HG03565 (cell line): ENCODE measurements at regions not wholly inside any gene's neighbourhood (a gene's known extent, or its start where the extent isn't known, plus 50 kb on each side); places are given as distances from the start of the nearest gene placed in this dataset.

ENCODE experiments used
- ATAC-seq: cut with Tn5 transposase; IDR thresholded peaks from one replicate; pipeline ENCODE4 v1.9.1; 2021; ENCODE audit warnings: mild to moderate bottlenecking, moderate library complexity; ENCODE audit not compliant: unreplicated experiment

GRCh38 chr22:49116021-49116420, 711.7 kb downstream of the BRD1 start:
- ATAC-seq, result no peak

GRCh38 chr22:49115197-49115596, 712.5 kb downstream of the BRD1 start:
- no peak for ATAC-seq

- no peak for ATAC-seq
Measured at GRCh38 chr22:49113758-49114157, 713.9 kb downstream of the BRD1 start.

- no peak for ATAC-seq
Measured at GRCh38 chr22:49112661-49113626, 714.7 kb downstream of the BRD1 start.

GRCh38 chr22:49112176-49112575, 715.5 kb downstream of the BRD1 start:
- no peak for ATAC-seq

GRCh38 chr22:49111085-49111484, 716.6 kb downstream of the BRD1 start:
- ATAC-seq, result no peak

- ATAC-seq, result no peak
Measured at GRCh38 chr22:49108636-49109315, 718.9 kb downstream of the BRD1 start.

- no peak for ATAC-seq
Measured at GRCh38 chr22:49107961-49108530, 719.6 kb downstream of the BRD1 start.

- no peak for ATAC-seq
Measured at GRCh38 chr22:49107561-49107960, 720.1 kb downstream of the BRD1 start.

- no peak for ATAC-seq
Measured at GRCh38 chr22:49106842-49107152, 720.9 kb downstream of the BRD1 start.

GRCh38 chr22:49106096-49106841, 721.4 kb downstream of the BRD1 start:
- ATAC-seq, result no peak

- ATAC-seq, result no peak
Measured at GRCh38 chr22:49104434-49104833, 723.2 kb downstream of the BRD1 start.

- ATAC-seq, result no peak
Measured at GRCh38 chr22:49103314-49104059, 724.2 kb downstream of the BRD1 start.

- ATAC-seq, result no peak
Measured at GRCh38 chr22:49102367-49102766, 725.3 kb downstream of the BRD1 start.

GRCh38 chr22:49101873-49102272, 725.8 kb downstream of the BRD1 start:
- ATAC-seq, result no peak

GRCh38 chr22:49101225-49101624, 726.4 kb downstream of the BRD1 start:
- ATAC-seq, result no peak

GRCh38 chr22:49100773-49101172, 726.9 kb downstream of the BRD1 start:
- ATAC-seq, result no peak

- no peak for ATAC-seq
Measured at GRCh38 chr22:49100316-49100715, 727.4 kb downstream of the BRD1 start.

- no peak for ATAC-seq
Measured at GRCh38 chr22:49099496-49100124, 728.1 kb downstream of the BRD1 start.

- ATAC-seq, result no peak
Measured at GRCh38 chr22:49099089-49099488, 728.6 kb downstream of the BRD1 start.
